ENCODE measurements at regions not wholly inside any gene's neighbourhood (a gene's known extent, or its start where the extent isn't known, plus 50 kb on each side); places are given as distances from the start of the nearest gene placed in this dataset.

- DNase-seq (ENCODE audit: low read depth), result no peak
- H3K4me3 ChIP-seq (ENCODE audit: control insufficient read depth, low read depth, low read length), result no peak overlapping the region
- TF ChIP-seq CTCF (IDR thresholded peaks at IDR 0.05; ENCODE audit: control insufficient read depth, insufficient read depth, low read depth, low read length, missing control alignments), result no peak
These were observed 923.0 kb upstream of the SEMA6A start for GRCh38 chr5:117497601-117498000.

GRCh38 chr5:117496801-117497200, 922.2 kb upstream of the SEMA6A start:
- no peak for DNase-seq (ENCODE audit: low read depth)
- no peak for TF ChIP-seq CTCF (IDR thresholded peaks at IDR 0.05; ENCODE audit: control insufficient read depth, insufficient read depth, low read depth, low read length, missing control alignments)
- no peak overlapping the region for H3K4me3 ChIP-seq (ENCODE audit: control insufficient read depth, low read depth, low read length)

- no peak overlapping the region for H3K4me3 ChIP-seq (ENCODE audit: control insufficient read depth, low read depth, low read length)
- TF ChIP-seq CTCF (IDR thresholded peaks at IDR 0.05; ENCODE audit: control insufficient read depth, insufficient read depth, low read depth, low read length, missing control alignments), result no peak
- DNase-seq (ENCODE audit: low read depth), result no peak
These were observed 919.6 kb upstream of the SEMA6A start for GRCh38 chr5:117494188-117494587.

GRCh38 chr5:117488976-117489500, 914.4 kb upstream of the SEMA6A start:
- no peak for TF ChIP-seq CTCF (IDR thresholded peaks at IDR 0.05; ENCODE audit: control insufficient read depth, insufficient read depth, low read depth, low read length, missing control alignments)
- no peak overlapping the region for H3K4me3 ChIP-seq (ENCODE audit: control insufficient read depth, low read depth, low read length)
- DNase-seq (ENCODE audit: low read depth), result no peak

- no peak for DNase-seq (ENCODE audit: low read depth)
- H3K4me3 ChIP-seq (ENCODE audit: control insufficient read depth, low read depth, low read length), result no peak overlapping the region
- TF ChIP-seq CTCF (IDR thresholded peaks at IDR 0.05; ENCODE audit: control insufficient read depth, insufficient read depth, low read depth, low read length, missing control alignments), result no peak
These were observed 912.9 kb upstream of the SEMA6A start for GRCh38 chr5:117487556-117487955.

- DNase-seq (ENCODE audit: low read depth), result no peak
- TF ChIP-seq CTCF (IDR thresholded peaks at IDR 0.05; ENCODE audit: control insufficient read depth, insufficient read depth, low read depth, low read length, missing control alignments), result no peak
- H3K4me3 ChIP-seq (ENCODE audit: control insufficient read depth, low read depth, low read length), result no peak overlapping the region
These were observed 912.3 kb upstream of the SEMA6A start for GRCh38 chr5:117486879-117487391.

GRCh38 chr5:117486261-117486660, 911.6 kb upstream of the SEMA6A start:
- DNase-seq (ENCODE audit: low read depth), result no peak
- TF ChIP-seq CTCF (IDR thresholded peaks at IDR 0.05; ENCODE audit: control insufficient read depth, insufficient read depth, low read depth, low read length, missing control alignments), result no peak
- no peak overlapping the region for H3K4me3 ChIP-seq (ENCODE audit: control insufficient read depth, low read depth, low read length)
